ENCODE measurements at regions not wholly inside any gene's neighbourhood (a gene's known extent, or its start where the extent isn't known, plus 50 kb on each side); places are given as distances from the start of the nearest gene placed in this dataset.

GRCh38 chr2:3007135-3007534 is 370.5 kb downstream of the EIPR1 start:
- H3K9me3 Mint-ChIP-seq (ENCODE audit: unreplicated experiment) = no peaks in the 10 kb centered on the region
- no peak for DNase-seq (ENCODE audit: low spot score)
- H3K4me3 Mint-ChIP-seq (ENCODE audit: unreplicated experiment) = no peak overlapping the region
- no peaks in the 10 kb centered on the region for H3K36me3 Mint-ChIP-seq (ENCODE audit: low read depth, unreplicated experiment)
- no peaks in the 10 kb centered on the region for H3K4me1 Mint-ChIP-seq (ENCODE audit: unreplicated experiment)
- no peak overlapping the region for H3K27ac Mint-ChIP-seq (ENCODE audit: unreplicated experiment)
- peaks cover 2% of the 10 kb centered on the region for H3K27me3 Mint-ChIP-seq (ENCODE audit: unreplicated experiment)
- TF ChIP-seq, protein P1, sequence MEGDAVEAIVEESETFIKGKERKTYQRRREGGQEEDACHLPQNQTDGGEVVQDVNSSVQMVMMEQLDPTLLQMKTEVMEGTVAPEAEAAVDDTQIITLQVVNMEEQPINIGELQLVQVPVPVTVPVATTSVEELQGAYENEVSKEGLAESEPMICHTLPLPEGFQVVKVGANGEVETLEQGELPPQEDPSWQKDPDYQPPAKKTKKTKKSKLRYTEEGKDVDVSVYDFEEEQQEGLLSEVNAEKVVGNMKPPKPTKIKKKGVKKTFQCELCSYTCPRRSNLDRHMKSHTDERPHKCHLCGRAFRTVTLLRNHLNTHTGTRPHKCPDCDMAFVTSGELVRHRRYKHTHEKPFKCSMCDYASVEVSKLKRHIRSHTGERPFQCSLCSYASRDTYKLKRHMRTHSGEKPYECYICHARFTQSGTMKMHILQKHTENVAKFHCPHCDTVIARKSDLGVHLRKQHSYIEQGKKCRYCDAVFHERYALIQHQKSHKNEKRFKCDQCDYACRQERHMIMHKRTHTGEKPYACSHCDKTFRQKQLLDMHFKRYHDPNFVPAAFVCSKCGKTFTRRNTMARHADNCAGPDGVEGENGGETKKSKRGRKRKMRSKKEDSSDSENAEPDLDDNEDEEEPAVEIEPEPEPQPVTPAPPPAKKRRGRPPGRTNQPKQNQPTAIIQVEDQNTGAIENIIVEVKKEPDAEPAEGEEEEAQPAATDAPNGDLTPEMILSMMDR (IDR thresholded peaks at IDR 0.05; ENCODE audit: unreplicated experiment) = no peak

- no peaks in the 10 kb centered on the region for H3K9me3 Mint-ChIP-seq (ENCODE audit: unreplicated experiment)
- no peaks in the 10 kb centered on the region for H3K4me1 Mint-ChIP-seq (ENCODE audit: unreplicated experiment)
- H3K27ac Mint-ChIP-seq (ENCODE audit: unreplicated experiment) = no peak overlapping the region
- TF ChIP-seq, protein P1 (IDR thresholded peaks at IDR 0.05; ENCODE audit: unreplicated experiment) = no peak
- H3K36me3 Mint-ChIP-seq (ENCODE audit: low read depth, unreplicated experiment) = no peaks in the 10 kb centered on the region
- peaks cover 2% of the 10 kb centered on the region for H3K27me3 Mint-ChIP-seq (ENCODE audit: unreplicated experiment)
- H3K4me3 Mint-ChIP-seq (ENCODE audit: unreplicated experiment) = no peak overlapping the region
- no peak for DNase-seq (ENCODE audit: low spot score)
Observed at GRCh38 chr2:3005859-3006501, 371.6 kb downstream of the EIPR1 start.

DNA sequence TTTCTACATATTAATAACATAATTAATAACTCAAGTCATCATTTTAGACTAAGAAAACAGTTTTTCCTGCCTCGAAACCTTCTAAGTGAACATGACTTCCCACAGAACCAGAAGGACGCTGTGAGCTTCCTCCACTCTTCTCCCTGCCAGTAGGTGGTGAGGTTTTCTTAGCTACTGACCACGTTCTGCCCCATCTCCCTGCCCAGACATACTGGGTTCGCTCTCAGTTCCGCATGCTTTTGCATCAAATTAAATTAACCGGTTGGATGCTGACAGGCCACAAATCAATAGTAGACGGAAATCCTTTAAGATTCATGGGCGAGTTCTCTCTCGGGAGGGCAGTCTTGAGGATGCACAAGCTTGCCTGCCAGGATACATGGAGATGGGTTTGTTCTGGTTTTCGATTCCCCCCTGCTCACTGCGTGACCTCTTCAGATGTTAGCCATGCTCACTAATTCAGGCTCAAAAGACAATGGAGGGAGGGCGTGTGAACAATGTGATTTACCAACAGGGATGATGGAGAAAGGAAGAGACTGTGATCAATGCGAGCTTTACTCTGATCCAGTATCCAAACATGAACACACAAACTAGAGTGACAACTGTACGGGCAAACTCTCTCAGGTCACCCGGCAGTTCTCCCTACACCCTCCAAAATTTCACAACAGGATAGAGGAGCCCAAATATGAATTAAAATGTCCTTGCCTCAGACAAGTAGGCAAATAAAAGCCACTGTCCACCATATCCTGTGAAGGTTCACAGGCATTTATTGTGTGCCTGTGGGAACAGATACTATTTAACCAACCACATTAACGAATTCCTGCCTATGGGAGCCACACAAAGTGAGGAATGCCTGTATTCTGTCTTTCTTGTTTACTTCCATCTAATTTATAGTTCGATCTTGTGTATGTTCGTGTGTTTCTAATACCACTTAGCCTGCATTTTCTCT is 375.7 kb downstream of the EIPR1 start:
- no peak for DNase-seq (ENCODE audit: low spot score)
- H3K27ac Mint-ChIP-seq (ENCODE audit: unreplicated experiment) = no peak overlapping the region
- no peaks in the 10 kb centered on the region for H3K27me3 Mint-ChIP-seq (ENCODE audit: unreplicated experiment)
- H3K36me3 Mint-ChIP-seq (ENCODE audit: low read depth, unreplicated experiment) = no peaks in the 10 kb centered on the region
- H3K4me1 Mint-ChIP-seq (ENCODE audit: unreplicated experiment) = peaks cover 8% of the 10 kb centered on the region
- no peak overlapping the region for H3K4me3 Mint-ChIP-seq (ENCODE audit: unreplicated experiment)
- H3K9me3 Mint-ChIP-seq (ENCODE audit: unreplicated experiment) = no peaks in the 10 kb centered on the region
- TF ChIP-seq, protein P1 (IDR thresholded peaks at IDR 0.05; ENCODE audit: unreplicated experiment) = no peak

DNA sequence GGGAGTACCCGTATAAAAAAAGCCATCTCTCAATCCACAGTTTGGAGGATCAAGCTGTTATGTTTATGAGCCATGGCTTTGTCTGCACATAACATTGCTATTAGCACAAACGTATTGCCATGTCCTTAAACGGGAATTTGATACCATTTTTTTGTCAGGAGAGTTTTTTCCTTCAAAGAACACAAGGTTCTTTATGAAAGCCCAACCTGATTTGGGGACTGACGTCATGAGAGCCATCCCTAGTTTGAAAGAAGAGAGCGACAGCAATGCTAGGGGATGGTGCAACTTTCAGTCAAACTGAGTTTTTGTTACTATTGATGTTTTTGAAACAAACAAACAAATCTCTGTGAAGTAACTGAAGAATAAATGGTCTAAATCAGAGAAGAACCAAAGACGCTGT is 376.6 kb downstream of the EIPR1 start:
- H3K27me3 Mint-ChIP-seq (ENCODE audit: unreplicated experiment) = no peaks in the 10 kb centered on the region
- H3K36me3 Mint-ChIP-seq (ENCODE audit: low read depth, unreplicated experiment) = no peaks in the 10 kb centered on the region
- H3K9me3 Mint-ChIP-seq (ENCODE audit: unreplicated experiment) = no peaks in the 10 kb centered on the region
- DNase-seq (ENCODE audit: low spot score) = no peak
- TF ChIP-seq, protein P1 (IDR thresholded peaks at IDR 0.05; ENCODE audit: unreplicated experiment) = no peak
- H3K27ac Mint-ChIP-seq (ENCODE audit: unreplicated experiment) = no peak overlapping the region
- no peak overlapping the region for H3K4me3 Mint-ChIP-seq (ENCODE audit: unreplicated experiment)
- H3K4me1 Mint-ChIP-seq (ENCODE audit: unreplicated experiment) = peaks cover 12% of the 10 kb centered on the region

- TF ChIP-seq, protein P1 (IDR thresholded peaks at IDR 0.05; ENCODE audit: unreplicated experiment) = no peak
Observed at GRCh38 chr2:3000125-3000524, 377.5 kb downstream of the EIPR1 start.

More at GRCh38 chr2:3000125-3000524, 377.5 kb downstream of the EIPR1 start:
- Mint-ChIP-seq H3K27ac (ENCODE audit: unreplicated experiment) (no peak overlapping the region), H3K36me3 (ENCODE audit: low read depth, unreplicated experiment) (no peaks in the 10 kb centered on the region), H3K4me3 (ENCODE audit: unreplicated experiment) (no peak overlapping the region), H3K4me1 (ENCODE audit: unreplicated experiment) (peaks cover 12% of the 10 kb centered on the region), H3K9me3 (ENCODE audit: unreplicated experiment) (no peaks in the 10 kb centered on the region), H3K27me3 (ENCODE audit: unreplicated experiment) (no peaks in the 10 kb centered on the region)
- DNase-seq (ENCODE audit: low spot score) = no peak

Measured in endothelial cell (in vitro differentiated cells).